HL-60 (cell line): ENCODE measurements at regions not wholly inside any gene's neighbourhood (a gene's known extent, or its start where the extent isn't known, plus 50 kb on each side); places are given as distances from the start of the nearest gene placed in this dataset.

Source experiments
- DNase-seq, 2 experiments: peaks; one replicate each; pipeline ENCODE4 v3.0.0-alpha.2; 2010 to 2020; ENCODE audit warnings: low read depth in 1 of 2, low spot score in 1 of 2
- H3K27ac ChIP-seq: fragments of 250-450 bp; sonication (Bioruptor Pico); replicated peaks from 2 replicates; pipeline ENCODE4 v1.5.1; 2020; ENCODE audit warnings: mild to moderate bottlenecking, moderate library complexity
- H3K27me3 ChIP-seq: fragments of 250-450 bp; sonication (Bioruptor Pico); 2 replicates; pipeline ENCODE4 v1.5.1; 2021; ENCODE audit warnings: mild to moderate bottlenecking, moderate library complexity; ENCODE audit not compliant: insufficient read depth, poor library complexity, severe bottlenecking
- H3K4me3 ChIP-seq: replicated peaks from 2 replicates; pipeline ENCODE4 v1.5.1; 2011; ENCODE audit warnings: mild to moderate bottlenecking, control low read depth, low read length; ENCODE audit not compliant: insufficient read depth
- GABPA ChIP-seq: IDR thresholded peaks from 2 replicates; pipeline ENCODE4 v1.6.1; 2012; ENCODE audit warnings: low read depth
- POLR2AphosphoS5 ChIP-seq: IDR thresholded peaks from 2 replicates; pipeline ENCODE4 v1.6.1; 2012; ENCODE audit warnings: low read depth
- SPI1 ChIP-seq: IDR thresholded peaks from 2 replicates; pipeline ENCODE4 v1.6.1; 2012; ENCODE audit warnings: low read depth, mild to moderate bottlenecking, borderline replicate concordance
- TF ChIP-seq, protein P1 (sequence below): IDR thresholded peaks from 2 replicates; pipeline ENCODE4 v1.6.1; 2012; ENCODE audit warnings: low read depth; ENCODE audit not compliant: insufficient replicate concordance
- TF ChIP-seq, protein P2 (sequence below): IDR thresholded peaks from one replicate; pipeline ENCODE4 v1.5.1; 2011; ENCODE audit warnings: low read length, control low read depth, inconsistent platforms; ENCODE audit not compliant: insufficient read depth

DNA sequence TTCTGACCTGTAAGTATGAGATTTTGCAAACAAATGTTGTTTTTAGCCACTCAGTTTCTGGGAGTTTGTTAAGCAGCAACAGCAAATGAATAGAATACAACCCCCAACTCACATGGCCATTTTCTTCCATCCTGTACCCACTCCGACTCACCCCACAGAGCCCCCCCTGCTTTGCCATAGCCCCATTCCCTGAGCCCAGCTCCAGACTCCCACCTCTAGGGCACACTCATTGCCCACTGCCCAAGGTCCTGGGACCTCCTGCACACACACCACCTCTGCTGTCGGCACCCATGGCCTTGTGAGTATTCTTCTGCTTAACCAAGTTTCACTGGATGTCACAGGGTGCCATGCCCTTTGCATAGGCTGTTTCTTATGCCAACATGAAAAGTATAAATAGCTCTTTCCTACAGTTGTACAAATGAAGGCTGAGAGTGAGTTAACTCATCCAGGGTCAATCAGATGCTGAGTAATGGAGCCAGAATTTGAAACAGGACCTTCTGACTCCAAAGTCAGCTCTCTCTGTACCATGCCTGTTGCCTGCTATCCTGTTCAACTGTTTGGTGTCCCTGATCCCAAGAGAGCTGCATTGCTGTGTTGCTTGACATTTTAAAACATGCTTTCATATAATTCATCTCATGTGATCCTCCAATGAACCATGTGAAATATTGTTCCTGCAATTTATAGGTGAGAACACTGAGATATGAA is 367.8 kb upstream of the ZMIZ1 start:
- H3K27me3 ChIP-seq, result no peaks in the 10 kb centered on the region
- DNase-seq, result no peak
- TF ChIP-seq, protein P1, sequence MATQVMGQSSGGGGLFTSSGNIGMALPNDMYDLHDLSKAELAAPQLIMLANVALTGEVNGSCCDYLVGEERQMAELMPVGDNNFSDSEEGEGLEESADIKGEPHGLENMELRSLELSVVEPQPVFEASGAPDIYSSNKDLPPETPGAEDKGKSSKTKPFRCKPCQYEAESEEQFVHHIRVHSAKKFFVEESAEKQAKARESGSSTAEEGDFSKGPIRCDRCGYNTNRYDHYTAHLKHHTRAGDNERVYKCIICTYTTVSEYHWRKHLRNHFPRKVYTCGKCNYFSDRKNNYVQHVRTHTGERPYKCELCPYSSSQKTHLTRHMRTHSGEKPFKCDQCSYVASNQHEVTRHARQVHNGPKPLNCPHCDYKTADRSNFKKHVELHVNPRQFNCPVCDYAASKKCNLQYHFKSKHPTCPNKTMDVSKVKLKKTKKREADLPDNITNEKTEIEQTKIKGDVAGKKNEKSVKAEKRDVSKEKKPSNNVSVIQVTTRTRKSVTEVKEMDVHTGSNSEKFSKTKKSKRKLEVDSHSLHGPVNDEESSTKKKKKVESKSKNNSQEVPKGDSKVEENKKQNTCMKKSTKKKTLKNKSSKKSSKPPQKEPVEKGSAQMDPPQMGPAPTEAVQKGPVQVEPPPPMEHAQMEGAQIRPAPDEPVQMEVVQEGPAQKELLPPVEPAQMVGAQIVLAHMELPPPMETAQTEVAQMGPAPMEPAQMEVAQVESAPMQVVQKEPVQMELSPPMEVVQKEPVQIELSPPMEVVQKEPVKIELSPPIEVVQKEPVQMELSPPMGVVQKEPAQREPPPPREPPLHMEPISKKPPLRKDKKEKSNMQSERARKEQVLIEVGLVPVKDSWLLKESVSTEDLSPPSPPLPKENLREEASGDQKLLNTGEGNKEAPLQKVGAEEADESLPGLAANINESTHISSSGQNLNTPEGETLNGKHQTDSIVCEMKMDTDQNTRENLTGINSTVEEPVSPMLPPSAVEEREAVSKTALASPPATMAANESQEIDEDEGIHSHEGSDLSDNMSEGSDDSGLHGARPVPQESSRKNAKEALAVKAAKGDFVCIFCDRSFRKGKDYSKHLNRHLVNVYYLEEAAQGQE, result no peak
- TF ChIP-seq, protein P2, sequence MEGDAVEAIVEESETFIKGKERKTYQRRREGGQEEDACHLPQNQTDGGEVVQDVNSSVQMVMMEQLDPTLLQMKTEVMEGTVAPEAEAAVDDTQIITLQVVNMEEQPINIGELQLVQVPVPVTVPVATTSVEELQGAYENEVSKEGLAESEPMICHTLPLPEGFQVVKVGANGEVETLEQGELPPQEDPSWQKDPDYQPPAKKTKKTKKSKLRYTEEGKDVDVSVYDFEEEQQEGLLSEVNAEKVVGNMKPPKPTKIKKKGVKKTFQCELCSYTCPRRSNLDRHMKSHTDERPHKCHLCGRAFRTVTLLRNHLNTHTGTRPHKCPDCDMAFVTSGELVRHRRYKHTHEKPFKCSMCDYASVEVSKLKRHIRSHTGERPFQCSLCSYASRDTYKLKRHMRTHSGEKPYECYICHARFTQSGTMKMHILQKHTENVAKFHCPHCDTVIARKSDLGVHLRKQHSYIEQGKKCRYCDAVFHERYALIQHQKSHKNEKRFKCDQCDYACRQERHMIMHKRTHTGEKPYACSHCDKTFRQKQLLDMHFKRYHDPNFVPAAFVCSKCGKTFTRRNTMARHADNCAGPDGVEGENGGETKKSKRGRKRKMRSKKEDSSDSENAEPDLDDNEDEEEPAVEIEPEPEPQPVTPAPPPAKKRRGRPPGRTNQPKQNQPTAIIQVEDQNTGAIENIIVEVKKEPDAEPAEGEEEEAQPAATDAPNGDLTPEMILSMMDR, result no peak
- TF ChIP-seq SPI1, result no peak
- no peak overlapping the region for H3K4me3 ChIP-seq
- H3K27ac ChIP-seq, result no peak overlapping the region

DNA sequence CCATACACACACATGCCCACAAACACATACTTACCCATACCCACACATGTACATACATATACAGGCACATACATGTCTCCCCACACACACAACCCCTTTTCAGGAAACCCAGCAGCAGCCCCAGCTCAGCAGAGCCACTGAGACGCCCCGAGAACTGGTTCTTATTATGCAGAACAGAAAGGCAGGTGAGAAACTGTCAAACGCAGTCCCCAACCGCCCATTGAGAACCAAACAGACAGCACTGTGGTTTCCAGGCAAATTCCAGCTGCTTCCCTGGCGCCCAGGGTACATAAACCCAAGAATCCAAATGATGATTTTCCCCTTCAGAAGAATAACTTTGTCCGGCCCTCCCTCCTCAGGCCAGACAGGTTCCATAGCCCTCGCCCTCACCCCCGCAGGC is 366.6 kb upstream of the ZMIZ1 start:
- Histone ChIP-seq H3K27ac (no peak overlapping the region), H3K4me3 (no peak overlapping the region), H3K27me3 (no peaks in the 10 kb centered on the region)
- TF ChIP-seq, protein P2, result no peak
- TF ChIP-seq, protein P1, result no peak
- TF ChIP-seq SPI1 (no peak), GABPA (no peak), POLR2AphosphoS5 (no peak)
- DNase-seq, result no peak

DNA sequence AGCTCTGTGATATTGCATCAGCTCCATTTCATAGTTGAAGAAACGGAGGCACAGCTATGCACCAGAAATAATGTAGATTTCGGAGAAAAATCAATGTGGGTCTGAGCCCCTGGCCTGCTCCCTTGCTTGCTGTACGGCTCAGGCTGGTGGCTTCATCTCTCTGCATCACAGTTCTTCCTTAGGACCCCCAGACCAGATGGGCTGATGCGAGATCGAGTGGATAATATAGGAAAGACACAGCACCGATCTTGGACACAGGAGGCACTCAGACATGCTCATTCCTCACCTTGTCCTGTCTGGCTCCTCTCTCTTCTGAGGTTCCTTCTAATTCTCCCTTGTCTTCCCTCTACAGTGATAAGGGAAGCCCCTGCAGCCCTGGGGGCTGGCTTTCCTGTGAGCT is 365.9 kb upstream of the ZMIZ1 start:
- Histone ChIP-seq H3K27ac (no peak overlapping the region), H3K4me3 (no peak overlapping the region), H3K27me3 (no peaks in the 10 kb centered on the region)
- DNase-seq, result no peak
- TF ChIP-seq SPI1 (no peak), POLR2AphosphoS5 (no peak), GABPA (no peak)
- TF ChIP-seq, protein P1, result no peak
- TF ChIP-seq, protein P2, result no peak
